ENCODE measurements at regions not wholly inside any gene's neighbourhood (a gene's known extent, or its start where the extent isn't known, plus 50 kb on each side); places are given as distances from the start of the nearest gene placed in this dataset.

- BruUV-seq (replicated peaks) = no TSS peak
- no peaks in the 10 kb centered on the region for H3K9me3 ChIP-seq (ENCODE audit: control insufficient read depth, insufficient read depth, low read depth, low read length)
- intact Hi-C loops (cut with micrococcal nuclease; ENCODE audit: unreplicated experiment) = no loop called here
- CTCF ChIA-PET = no interaction called here
- no peaks in the 10 kb centered on the region for H3K27me3 ChIP-seq (ENCODE audit: control insufficient read depth, insufficient read depth, low read length)
- in situ Hi-C loops (cut with HindIII; ENCODE audit: low pct_unique_long_range_greater_than_20kb, low sequenced_read_pairs) = no loop called here
- no peaks in the 10 kb centered on the region for H3K4me1 ChIP-seq (ENCODE audit: control insufficient read depth, insufficient read depth, low read length)
- no peak overlapping the region for H3K4me3 ChIP-seq (ENCODE audit: low read depth in 2 of 2, low read length in 2 of 2)
- no peak for DNase-seq (ENCODE audit: low read depth, low spot score)
- no peaks in the 10 kb centered on the region for H3K36me3 ChIP-seq (ENCODE audit: control insufficient read depth, insufficient read depth, low read length)
- H3K27ac ChIP-seq (ENCODE audit: low read length) = no peak overlapping the region
- TF ChIP-seq SIN3A (IDR thresholded peaks at IDR 0.05; ENCODE audit: borderline replicate concordance, insufficient read depth, low read depth, low read length) (no peak), POLR2AphosphoS5 (IDR thresholded peaks at IDR 0.05; ENCODE audit: low read depth, low read length) (no peak), TCF7L2 (IDR thresholded peaks at IDR 0.05; ENCODE audit: low read depth, low read length) (no peak)
- no peak for ATAC-seq
- POLR2A ChIA-PET = no interaction called here
These were observed 736.6 kb upstream of the ZEB2 start for GRCh38 chr2:145256551-145256950.

- ATAC-seq = no peak
- no peak for DNase-seq (ENCODE audit: low read depth, low spot score)
- no peaks in the 10 kb centered on the region for H3K36me3 ChIP-seq (ENCODE audit: control insufficient read depth, insufficient read depth, low read length)
- no peaks in the 10 kb centered on the region for H3K4me1 ChIP-seq (ENCODE audit: control insufficient read depth, insufficient read depth, low read length)
- in situ Hi-C loops (cut with HindIII; ENCODE audit: low pct_unique_long_range_greater_than_20kb, low sequenced_read_pairs) (no loop called here), intact Hi-C loops (cut with micrococcal nuclease; ENCODE audit: unreplicated experiment) (no loop called here)
- no TSS peak for BruUV-seq (replicated peaks)
- no peaks in the 10 kb centered on the region for H3K9me3 ChIP-seq (ENCODE audit: control insufficient read depth, insufficient read depth, low read depth, low read length)
- H3K4me3 ChIP-seq (ENCODE audit: low read depth in 2 of 2, low read length in 2 of 2) = no peak overlapping the region
- H3K27ac ChIP-seq (ENCODE audit: low read length) = no peak overlapping the region
- H3K27me3 ChIP-seq (ENCODE audit: control insufficient read depth, insufficient read depth, low read length) = no peaks in the 10 kb centered on the region
- ChIA-PET CTCF (no interaction called here), POLR2A (no interaction called here)
- TF ChIP-seq TCF7L2 (IDR thresholded peaks at IDR 0.05; ENCODE audit: low read depth, low read length) (no peak), POLR2AphosphoS5 (IDR thresholded peaks at IDR 0.05; ENCODE audit: low read depth, low read length) (no peak), REST (IDR thresholded peaks at IDR 0.05; ENCODE audit: insufficient read depth in 1 of 2, low read depth in 2 of 2, low read length in 1 of 2) (no peak), CTCF (IDR thresholded peaks at IDR 0.05) (no peak), SIN3A (IDR thresholded peaks at IDR 0.05; ENCODE audit: borderline replicate concordance, insufficient read depth, low read depth, low read length) (no peak)
These were observed 734.4 kb upstream of the ZEB2 start for GRCh38 chr2:145254291-145254690.

- in situ Hi-C loops (cut with HindIII; ENCODE audit: low pct_unique_long_range_greater_than_20kb, low sequenced_read_pairs) = no loop called here
- ChIA-PET CTCF (no interaction called here), POLR2A (no interaction called here)
- Histone ChIP-seq H3K27ac (ENCODE audit: low read length) (no peak overlapping the region), H3K4me1 (ENCODE audit: control insufficient read depth, insufficient read depth, low read length) (no peaks in the 10 kb centered on the region), H3K4me3 (ENCODE audit: low read depth in 2 of 2, low read length in 2 of 2) (no peak overlapping the region), H3K27me3 (ENCODE audit: control insufficient read depth, insufficient read depth, low read length) (no peaks in the 10 kb centered on the region), H3K9me3 (ENCODE audit: control insufficient read depth, insufficient read depth, low read depth, low read length) (no peaks in the 10 kb centered on the region), H3K36me3 (ENCODE audit: control insufficient read depth, insufficient read depth, low read length) (no peaks in the 10 kb centered on the region)
- ATAC-seq (no peak), DNase-seq (ENCODE audit: low read depth, low spot score) (no peak)
- no TSS peak for BruUV-seq (replicated peaks)
- intact Hi-C loops (cut with micrococcal nuclease; ENCODE audit: unreplicated experiment) = no loop called here
- TF ChIP-seq TCF7L2 (IDR thresholded peaks at IDR 0.05; ENCODE audit: low read depth, low read length) (no peak), REST (IDR thresholded peaks at IDR 0.05; ENCODE audit: insufficient read depth in 1 of 2, low read depth in 2 of 2, low read length in 1 of 2) (no peak), SIN3A (IDR thresholded peaks at IDR 0.05; ENCODE audit: borderline replicate concordance, insufficient read depth, low read depth, low read length) (no peak), CTCF (IDR thresholded peaks at IDR 0.05) (no peak), POLR2AphosphoS5 (IDR thresholded peaks at IDR 0.05; ENCODE audit: low read depth, low read length) (no peak)
These were observed 733.6 kb upstream of the ZEB2 start for GRCh38 chr2:145253492-145253891.
